GM12875 (cell line): ENCODE measurements at regions not wholly inside any gene's neighbourhood (a gene's known extent, or its start where the extent isn't known, plus 50 kb on each side); places are given as distances from the start of the nearest gene placed in this dataset.
"Not testable (repeated sequence)": the region's sequence is repeated elsewhere in the genome, so short reads cannot be mapped to it uniquely, and the experiment has no call there.

Source experiments
- H3K4me3 ChIP-seq: one replicate; pipeline ENCODE4 v1.5.1; 2011; ENCODE audit warnings: low read depth, low read length, control low read depth
- CTCF ChIP-seq: IDR thresholded peaks from 2 replicates; pipeline ENCODE4 v1.5.1; 2011; ENCODE audit warnings: low read depth, mild to moderate bottlenecking, control low read depth, inconsistent platforms, low read length, moderate library complexity, borderline replicate concordance; ENCODE audit not compliant: insufficient read depth

GRCh38 chr9:103323699-103324098 lies 328.6 kb downstream of the CYLC2 start:
- no peak for TF ChIP-seq CTCF
- H3K4me3 ChIP-seq, result no peak overlapping the region

GRCh38 chr9:103335461-103335860 lies 340.3 kb downstream of the CYLC2 start:
- H3K4me3 ChIP-seq, result no peak overlapping the region
- TF ChIP-seq CTCF, result no peak

- TF ChIP-seq CTCF, result no peak
- H3K4me3 ChIP-seq, result no peak overlapping the region
Measured at GRCh38 chr9:103355000-103355399, 359.9 kb downstream of the CYLC2 start.

GRCh38 chr9:103357980-103358379 lies 362.8 kb downstream of the CYLC2 start:
- H3K4me3 ChIP-seq, result not testable (repeated sequence)

DNA sequence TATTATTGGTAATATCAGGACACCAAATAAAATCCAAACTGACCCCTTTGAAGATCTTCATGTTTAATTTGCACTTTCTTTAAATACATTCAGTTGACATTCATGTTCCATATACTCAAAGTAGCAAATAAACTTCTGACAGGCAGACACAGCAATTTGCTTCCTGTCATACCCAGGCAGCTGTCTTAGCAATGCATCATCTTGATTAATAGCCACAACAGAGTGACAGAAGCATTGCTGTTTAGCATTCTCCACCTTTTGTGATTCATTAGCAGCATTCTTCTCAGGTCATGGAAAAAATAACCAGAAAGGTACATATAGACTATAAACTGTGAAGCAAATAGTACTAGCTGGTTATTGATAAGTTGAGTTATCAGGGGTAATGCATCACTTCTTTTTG lies 366.8 kb downstream of the CYLC2 start:
- TF ChIP-seq CTCF, result no peak
- H3K4me3 ChIP-seq, result no peak overlapping the region

- H3K4me3 ChIP-seq, result no peak overlapping the region
- TF ChIP-seq CTCF, result no peak
Measured at GRCh38 chr9:103362986-103363385, 367.9 kb downstream of the CYLC2 start.

- H3K4me3 ChIP-seq, result no peak overlapping the region
- TF ChIP-seq CTCF, result no peak
Measured at GRCh38 chr9:103364753-103365152, 369.6 kb downstream of the CYLC2 start.

DNA sequence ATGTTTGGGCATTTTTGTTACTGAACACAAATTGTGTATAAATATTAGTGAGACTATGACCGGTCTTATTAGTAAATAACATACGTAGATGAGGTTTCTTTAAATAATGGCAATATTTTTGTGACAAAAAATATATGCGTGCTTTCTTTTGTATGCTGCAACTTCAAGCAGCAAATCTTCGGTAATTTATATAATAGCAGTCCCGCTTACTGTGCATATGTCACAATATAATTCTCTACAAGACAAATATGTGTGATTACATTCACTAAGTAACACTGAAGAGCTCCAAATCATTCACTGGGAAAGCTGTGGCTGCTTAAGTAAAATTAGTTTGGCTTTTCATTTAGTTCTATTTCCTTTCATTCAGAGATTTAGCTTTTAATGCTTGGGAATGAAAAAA lies 376.0 kb downstream of the CYLC2 start:
- H3K4me3 ChIP-seq, result no peak overlapping the region
- TF ChIP-seq CTCF, result no peak
